GM21515 (cell line): ENCODE measurements at regions not wholly inside any gene's neighbourhood (a gene's known extent, or its start where the extent isn't known, plus 50 kb on each side); places are given as distances from the start of the nearest gene placed in this dataset.

ENCODE experiments used
- ATAC-seq: cut with Tn5 transposase; IDR thresholded peaks from one replicate; pipeline ENCODE4 v1.9.1; 2021; ENCODE audit not compliant: unreplicated experiment

DNA sequence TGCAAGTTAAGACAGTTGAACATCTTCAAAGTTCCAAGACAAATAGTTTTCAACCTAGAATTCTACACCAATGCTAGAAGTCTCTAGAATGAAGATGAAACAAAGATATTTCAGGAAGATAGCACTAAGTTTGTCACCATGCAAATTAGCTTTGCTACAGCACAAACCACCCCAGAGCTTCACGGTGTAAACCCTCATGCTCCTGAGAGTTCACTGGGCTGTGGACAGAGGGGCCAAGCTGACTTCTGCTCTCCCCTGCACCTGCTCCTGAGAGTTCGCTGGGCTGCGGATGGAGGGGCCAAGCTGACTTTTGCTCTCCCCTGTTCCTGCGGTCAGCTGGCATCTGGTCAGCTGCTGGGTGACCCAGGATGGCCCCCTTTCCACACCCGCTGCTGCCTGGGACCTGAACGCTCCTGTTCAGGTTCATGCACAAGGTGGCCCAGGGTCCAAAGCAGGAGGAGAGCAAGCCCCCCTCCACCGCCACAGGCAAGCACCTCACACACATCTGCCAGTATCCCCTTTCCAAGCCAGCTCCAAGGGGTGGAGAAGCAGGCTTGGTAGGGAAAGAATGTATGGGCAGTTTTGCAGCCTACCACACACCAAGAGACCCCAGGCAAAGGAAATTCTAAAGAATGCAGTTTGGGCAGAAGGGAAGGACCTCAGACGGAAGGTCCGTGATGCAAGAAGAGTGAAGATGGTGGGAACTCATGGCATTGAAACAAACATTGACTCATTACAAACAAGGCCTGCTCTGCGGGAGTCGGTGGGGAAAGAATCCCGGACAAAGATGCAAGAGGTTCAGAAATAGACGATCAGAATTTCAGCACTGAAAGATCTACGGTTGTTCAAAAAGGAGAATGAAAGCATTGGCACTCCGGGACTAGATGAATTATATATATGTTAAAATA, 137.8 kb upstream of the PPP2R2D start:
- no peak for ATAC-seq

- ATAC-seq: no peak
These were observed 135.9 kb upstream of the PPP2R2D start for GRCh38 chr10:131764929-131765328.

- ATAC-seq: no peak
These were observed 134.7 kb upstream of the PPP2R2D start for GRCh38 chr10:131766096-131766495.

- ATAC-seq: no peak
These were observed 133.1 kb upstream of the PPP2R2D start for GRCh38 chr10:131767716-131768115.

GRCh38 chr10:131769571-131770410, 131.0 kb upstream of the PPP2R2D start:
- ATAC-seq: no peak

- no peak for ATAC-seq
These were observed 129.7 kb upstream of the PPP2R2D start for GRCh38 chr10:131770946-131771633.

DNA sequence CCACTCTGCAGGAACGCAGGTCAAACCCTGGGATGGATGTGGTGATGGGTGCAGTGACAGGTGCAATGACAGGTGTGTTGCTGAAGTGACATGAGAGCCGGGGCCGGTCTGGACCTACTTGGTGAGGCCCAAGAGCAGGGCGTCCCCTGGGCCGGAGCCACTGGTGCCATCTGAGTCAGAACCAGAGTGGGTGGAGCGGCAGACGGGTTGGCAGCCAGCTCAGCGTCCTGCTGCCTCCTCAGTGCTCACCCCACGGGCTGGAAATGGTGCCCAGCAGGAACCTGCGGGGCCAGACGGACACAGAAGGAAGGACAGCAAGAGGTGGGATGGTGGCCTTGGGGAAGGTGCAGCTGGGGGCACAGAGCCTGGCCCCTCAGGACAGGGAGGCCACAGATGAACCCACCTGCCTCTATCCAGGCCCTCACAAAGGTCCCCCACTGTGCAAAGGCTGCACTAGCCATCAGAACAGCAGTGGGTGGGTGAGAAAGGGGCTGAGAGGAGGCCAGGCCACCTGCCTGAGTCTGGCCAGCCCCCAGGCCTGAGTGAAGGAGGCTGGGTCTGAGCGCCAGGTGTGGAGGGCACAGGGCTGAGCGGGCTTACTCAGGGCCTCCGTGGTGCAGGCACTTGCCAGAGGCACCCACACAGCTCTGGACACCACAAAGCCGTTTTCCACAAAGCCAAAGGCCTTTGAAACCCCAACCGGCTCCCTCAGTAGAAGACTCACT, 129.0 kb upstream of the PPP2R2D start:
- no peak for ATAC-seq

GRCh38 chr10:131772441-131772840, 128.4 kb upstream of the PPP2R2D start:
- no peak for ATAC-seq

- no peak for ATAC-seq
These were observed 127.2 kb upstream of the PPP2R2D start for GRCh38 chr10:131773370-131774343.

GRCh38 chr10:131774681-131775085, 126.1 kb upstream of the PPP2R2D start:
- ATAC-seq: no peak

DNA sequence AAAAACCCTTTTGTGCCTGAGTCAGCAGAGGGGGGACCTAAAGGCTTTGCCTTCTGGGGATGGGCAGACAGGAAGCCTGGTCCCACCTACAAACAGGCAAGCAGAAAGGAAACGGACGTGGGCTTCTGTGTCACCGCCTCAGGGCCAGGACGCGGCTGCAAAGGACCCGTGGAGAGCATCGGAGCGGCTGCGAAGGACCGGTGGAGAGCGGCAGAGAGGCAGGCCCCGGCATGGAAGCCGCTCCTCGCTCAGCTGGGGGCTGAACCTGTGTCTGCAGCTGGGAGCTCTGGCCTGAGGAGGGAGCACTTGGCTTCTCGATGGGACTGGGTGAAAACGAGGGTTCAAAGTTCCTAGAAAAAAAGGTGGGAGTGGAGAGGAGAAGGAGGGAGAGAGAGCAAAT, 125.4 kb upstream of the PPP2R2D start:
- ATAC-seq: no peak

DNA sequence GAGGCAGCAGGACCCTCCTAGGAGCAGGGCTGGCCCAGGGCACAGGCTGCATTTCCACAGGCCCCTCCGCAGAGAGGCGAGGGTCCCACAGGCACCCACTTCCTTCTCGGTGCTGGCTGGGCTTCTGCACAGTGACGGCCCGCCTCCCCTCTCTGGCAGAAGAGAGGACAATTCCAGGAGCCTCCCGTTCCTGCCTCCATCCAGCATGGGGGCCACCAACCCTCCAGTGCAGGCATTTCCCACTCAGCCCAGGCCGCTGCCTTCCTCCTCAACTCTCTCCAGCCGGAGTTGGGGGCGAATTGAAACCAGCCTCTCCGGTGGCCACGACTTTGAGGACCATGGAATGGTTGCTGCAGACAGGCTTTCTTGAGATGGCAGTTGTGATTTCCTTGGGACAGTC, 125.0 kb upstream of the PPP2R2D start:
- no peak for ATAC-seq

GRCh38 chr10:131776496-131776895, 124.3 kb upstream of the PPP2R2D start:
- ATAC-seq: no peak

GRCh38 chr10:131777162-131777561, 123.6 kb upstream of the PPP2R2D start:
- no peak for ATAC-seq

DNA sequence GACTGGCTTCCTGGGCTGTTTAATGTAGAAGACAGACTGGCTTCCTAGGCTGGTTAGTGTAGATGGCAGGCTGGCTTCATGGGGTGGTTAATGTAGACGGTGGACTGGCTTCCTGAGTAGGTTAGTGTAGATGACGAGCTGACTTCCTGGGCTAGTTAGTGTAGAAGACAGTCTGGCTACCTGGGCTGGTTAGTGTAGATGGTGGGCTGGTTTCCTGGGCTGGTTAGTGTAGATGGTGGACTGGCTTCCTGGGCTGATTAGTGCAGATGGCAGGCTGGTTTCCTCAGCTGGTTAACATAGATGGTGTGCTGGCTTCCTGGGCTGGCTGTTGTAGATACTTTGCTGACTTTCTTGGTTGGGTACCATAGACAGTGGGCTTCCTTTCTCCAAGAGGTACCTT, 122.9 kb upstream of the PPP2R2D start:
- no peak for ATAC-seq

DNA sequence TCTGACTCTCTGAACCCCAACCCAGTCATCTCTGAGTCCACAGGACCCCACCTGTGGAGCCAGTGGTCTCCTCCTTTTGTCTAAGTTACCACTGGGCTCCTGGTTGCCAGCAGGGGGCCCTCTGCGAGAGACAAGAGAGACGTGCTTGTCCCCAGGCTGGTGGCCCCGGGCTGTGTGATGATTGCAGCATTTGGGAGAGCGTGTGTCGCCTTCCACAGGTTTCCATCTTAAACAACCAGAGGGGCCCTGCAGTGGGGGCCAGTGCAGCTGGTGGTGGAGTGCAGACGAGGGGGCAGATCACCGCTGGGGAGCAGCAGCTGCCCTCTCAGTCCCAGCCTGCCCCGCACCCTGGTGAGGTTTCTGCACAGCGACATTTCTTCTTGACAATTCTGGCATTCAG, 122.4 kb upstream of the PPP2R2D start:
- no peak for ATAC-seq

DNA sequence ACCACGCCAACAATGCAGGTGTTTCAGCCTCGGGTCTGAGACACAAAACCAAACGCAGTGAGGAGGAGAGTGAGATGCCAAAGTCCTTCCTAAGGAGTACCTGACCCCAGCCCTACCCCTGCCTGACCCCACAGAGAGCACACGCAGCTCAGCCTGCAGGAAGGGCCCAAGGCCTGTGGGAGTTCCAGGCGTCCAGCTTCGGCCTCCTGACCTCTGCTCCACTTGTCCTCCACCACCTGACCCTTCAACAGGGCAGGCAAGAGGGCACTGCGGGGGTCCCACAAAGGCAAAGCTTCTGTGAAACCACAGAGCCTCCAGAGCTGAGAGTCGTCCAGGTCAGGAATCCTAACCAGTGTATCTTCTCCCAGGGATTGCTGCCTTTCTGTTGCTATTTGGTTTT, 122.0 kb upstream of the PPP2R2D start:
- no peak for ATAC-seq

DNA sequence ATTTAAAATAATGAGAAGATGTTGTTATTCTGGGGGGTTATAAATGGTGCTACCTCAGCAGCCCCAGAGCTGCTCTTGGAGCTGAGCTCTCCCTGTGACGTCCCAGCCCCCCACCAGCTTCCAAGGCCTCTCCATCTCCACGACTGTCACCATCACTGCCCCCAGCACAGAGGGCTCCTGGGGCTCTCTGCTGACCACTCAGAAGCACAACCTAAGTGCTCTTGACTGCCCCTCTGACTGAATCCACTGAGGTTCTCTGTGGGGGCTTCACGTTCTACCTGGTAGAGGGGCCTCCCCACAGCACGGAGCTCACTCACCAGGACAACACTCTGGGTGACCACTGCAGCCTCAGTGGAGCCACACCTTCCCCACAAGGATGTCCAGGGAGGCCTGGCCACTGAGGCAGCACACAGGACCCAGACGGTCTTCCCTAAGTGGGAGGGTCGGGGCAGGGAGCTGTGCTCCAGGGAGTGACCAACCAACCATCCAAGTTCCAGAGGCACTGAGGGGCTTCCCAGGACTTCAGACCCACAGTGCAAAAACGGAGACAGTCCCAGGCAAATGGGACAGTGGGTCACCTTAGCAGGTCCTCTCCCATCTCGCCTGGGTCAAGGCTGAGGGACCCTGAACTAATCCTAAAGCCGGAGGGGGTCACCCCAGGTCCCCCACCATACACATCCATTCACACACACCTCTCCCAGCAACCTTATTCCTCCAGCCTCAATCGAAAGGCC, 121.0 kb upstream of the PPP2R2D start:
- ATAC-seq: no peak

- ATAC-seq: no peak
These were observed 119.7 kb upstream of the PPP2R2D start for GRCh38 chr10:131781076-131781475.
